Neural crest cell (in vitro differentiated cells): ENCODE measurements at regions not wholly inside any gene's neighbourhood (a gene's known extent, or its start where the extent isn't known, plus 50 kb on each side); places are given as distances from the start of the nearest gene placed in this dataset.

ENCODE experiments used
- DNase-seq: peaks from one replicate; pipeline ENCODE4 v3.0.0; 2021; ENCODE audit warnings: low read depth, mixed read lengths, low spot score
- H3K27ac Mint-ChIP-seq: one replicate; pipeline ENCODE4 v1.8.0; 2021; ENCODE audit warnings: mild to moderate bottlenecking, mixed read lengths; ENCODE audit not compliant: unreplicated experiment
- H3K27me3 Mint-ChIP-seq: 2 replicates; pipeline ENCODE4 v1.8.0; 2021; ENCODE audit warnings: low read depth, mild to moderate bottlenecking, mixed read lengths
- H3K36me3 Mint-ChIP-seq: 2 replicates; pipeline ENCODE4 v1.8.0; 2021; ENCODE audit warnings: low read depth, mild to moderate bottlenecking, mixed read lengths
- H3K4me1 Mint-ChIP-seq: 2 replicates; pipeline ENCODE4 v1.8.0; 2021; ENCODE audit warnings: mixed read lengths
- H3K4me3 Mint-ChIP-seq: one replicate; pipeline ENCODE4 v1.8.0; 2021; ENCODE audit warnings: mild to moderate bottlenecking, mixed read lengths
- H3K9me3 Mint-ChIP-seq: 2 replicates; pipeline ENCODE4 v1.8.0; 2021; ENCODE audit warnings: mixed read lengths
- CTCF ChIP-seq: fragments of 200-600 bp; sonication (generic); conservative IDR thresholded peaks from 2 replicates; pipeline ENCODE4 v1.5.0; 2021; ENCODE audit warnings: antibody characterized with exemption, mild to moderate bottlenecking

DNA sequence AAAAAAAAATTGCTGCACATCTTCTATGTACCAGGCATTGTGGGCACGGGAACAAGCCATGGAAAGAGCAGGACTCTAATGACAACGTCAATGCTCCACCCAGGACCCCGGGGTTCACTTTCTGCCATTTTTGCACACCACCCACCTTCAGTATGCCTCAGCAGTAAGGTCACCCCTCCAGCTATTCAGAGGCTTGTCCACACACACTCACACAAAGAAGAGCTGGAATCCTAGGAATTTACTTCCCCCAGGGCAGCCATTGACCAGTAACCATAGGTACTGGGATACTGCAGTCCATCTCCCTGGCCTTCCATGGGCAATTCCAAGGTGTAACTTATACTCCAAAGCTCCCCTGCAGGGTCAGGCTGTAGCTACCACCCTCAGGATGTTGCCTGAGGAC lies 170.8 kb downstream of the SUCLG1 start:
- no peak for TF ChIP-seq CTCF
- peaks cover 15% of the 10 kb centered on the region for H3K4me1 Mint-ChIP-seq
- H3K4me3 Mint-ChIP-seq: no peak overlapping the region
- H3K9me3 Mint-ChIP-seq: no peaks in the 10 kb centered on the region
- H3K27me3 Mint-ChIP-seq: no peaks in the 10 kb centered on the region
- H3K36me3 Mint-ChIP-seq: no peaks in the 10 kb centered on the region
- H3K27ac Mint-ChIP-seq: no peak overlapping the region
- DNase-seq: no peak

GRCh38 chr2:84286878-84287277 lies 172.2 kb downstream of the SUCLG1 start:
- Mint-ChIP-seq H3K27me3 (no peaks in the 10 kb centered on the region), H3K4me1 (peaks cover 15% of the 10 kb centered on the region), H3K36me3 (no peaks in the 10 kb centered on the region), H3K9me3 (no peaks in the 10 kb centered on the region), H3K4me3 (no peak overlapping the region), H3K27ac (no peak overlapping the region)
- TF ChIP-seq CTCF: no peak
- DNase-seq: no peak

- peaks cover 15% of the 10 kb centered on the region for H3K4me1 Mint-ChIP-seq
Observed at GRCh38 chr2:84285056-84285747, 173.9 kb downstream of the SUCLG1 start.

DNA sequence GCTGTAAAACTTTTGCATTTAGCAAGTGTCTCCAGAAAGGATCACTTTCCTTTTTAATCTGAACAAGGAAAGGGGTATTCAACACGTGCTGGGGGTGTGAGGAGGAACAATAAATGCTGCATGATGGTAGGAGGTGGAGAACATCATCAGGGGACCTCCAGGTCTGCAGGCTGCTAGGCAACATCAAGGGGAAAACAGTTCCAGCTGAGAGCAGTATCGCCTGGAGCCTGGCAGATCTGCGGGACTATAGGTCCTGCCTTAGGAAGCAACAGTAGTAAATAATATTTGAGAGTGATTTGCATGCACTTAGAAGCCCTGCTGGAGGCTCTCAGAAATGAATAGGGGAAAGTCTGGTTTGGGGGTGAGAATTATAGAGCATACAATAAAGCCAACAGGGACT lies 175.6 kb downstream of the SUCLG1 start:
- Mint-ChIP-seq H3K27ac (no peak overlapping the region), H3K36me3 (no peaks in the 10 kb centered on the region), H3K4me1 (peaks cover 6% of the 10 kb centered on the region), H3K4me3 (no peak overlapping the region), H3K9me3 (no peaks in the 10 kb centered on the region), H3K27me3 (no peaks in the 10 kb centered on the region)
- no peak for TF ChIP-seq CTCF
- DNase-seq: no peak

More at GRCh38 chr2:84285056-84285747, 173.9 kb downstream of the SUCLG1 start:
- Mint-ChIP-seq H3K27ac (no peak overlapping the region), H3K4me3 (no peak overlapping the region), H3K9me3 (no peaks in the 10 kb centered on the region), H3K27me3 (no peaks in the 10 kb centered on the region), H3K36me3 (no peaks in the 10 kb centered on the region)
- no peak for DNase-seq
- TF ChIP-seq CTCF: no peak

DNA sequence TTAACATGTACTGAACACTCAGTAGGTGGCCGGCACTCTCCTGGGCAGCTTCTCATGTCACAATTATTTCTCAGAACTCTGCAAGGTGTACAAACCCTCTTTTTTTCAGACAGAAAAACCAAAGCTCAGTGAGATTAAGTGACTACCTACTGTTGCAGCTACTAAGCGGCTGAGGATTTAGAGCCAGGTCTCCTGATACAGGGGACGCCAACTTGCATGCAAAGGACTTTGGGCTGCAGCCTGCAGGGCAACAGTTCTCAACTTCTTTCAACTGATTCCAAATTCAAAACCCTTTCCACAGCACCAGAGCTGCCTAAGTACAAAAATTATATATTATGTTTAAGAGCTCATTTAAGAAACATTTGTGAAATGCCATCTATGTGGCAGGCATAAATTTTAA lies 177.6 kb downstream of the SUCLG1 start:
- Mint-ChIP-seq H3K36me3 (no peaks in the 10 kb centered on the region), H3K27ac (no peak overlapping the region), H3K27me3 (no peaks in the 10 kb centered on the region), H3K9me3 (no peaks in the 10 kb centered on the region), H3K4me1 (peaks cover 6% of the 10 kb centered on the region), H3K4me3 (no peak overlapping the region)
- no peak for DNase-seq
- TF ChIP-seq CTCF: no peak
